SK-N-SH (cell line): ENCODE measurements at regions not wholly inside any gene's neighbourhood (a gene's known extent, or its start where the extent isn't known, plus 50 kb on each side); places are given as distances from the start of the nearest gene placed in this dataset.
A peak's percentile ranks its signal among the peaks of the same experiment; 100 is the strongest.

Experiments used
- CTCF ChIA-PET: fragments of 300-600, 350-600 bp; formaldehyde crosslinking; extraction: SDS; loops from one replicate; lab custom pipeline; 2021; lab: Yijun Ruan, JAX
- POLR2A ChIA-PET: fragments of 350-600 bp; sonication (Branson Sonifier 250); formaldehyde crosslinking; extraction: SDS; loops from one replicate; lab custom pipeline; 2020; ENCODE audit warnings: antibody characterized with exemption, inconsistent platforms; lab: Yijun Ruan, JAX
- DNase-seq: peaks from one replicate; pipeline ENCODE4 v3.0.0; 2012
- H2AFZ ChIP-seq: fragments of 200-600 bp; sonication (generic); 2 replicates; pipeline ENCODE4 v1.8.1; 2016; ENCODE audit warnings: antibody characterized with exemption, mild to moderate bottlenecking, low read depth
- H3F3A ChIP-seq: fragments of 200-600 bp; sonication (generic); replicated peaks from 2 replicates; pipeline ENCODE3; 2016; ENCODE audit warnings: antibody characterized with exemption, mild to moderate bottlenecking; ENCODE audit not compliant: insufficient read depth
- H3K27ac ChIP-seq, 2 experiments: fragments of 200-500 bp in 1 of 2; fragments of 200-600 bp in 1 of 2; sonication (Bioruptor generic) in 1 of 2; sonication (generic), shearing (Covaris generic) in 1 of 2; 2 replicates each; pipeline versions ENCODE4 v1.5.1 to v1.6.1; 2014 to 2016; ENCODE audit warnings: low read depth in 2 of 2, inconsistent platforms in 1 of 2, low read length in 1 of 2, mild to moderate bottlenecking in 1 of 2, mixed read lengths in 1 of 2
- H3K27me3 ChIP-seq: fragments of 200-600 bp; sonication (generic), shearing (Covaris generic); 2 replicates; pipeline ENCODE4 v1.6.1; 2016; ENCODE audit warnings: mixed run types; ENCODE audit not compliant: insufficient read depth
- H3K36me3 ChIP-seq, 2 experiments: fragments of 200-500 bp in 1 of 2; fragments of 200-600 bp in 1 of 2; sonication (Bioruptor generic) in 1 of 2; sonication (generic) in 1 of 2; replicated peaks in 1 of 2; 2 replicates each; pipeline versions ENCODE3 to v1.5.1; 2014 to 2016; ENCODE audit warnings: low read length in 1 of 2, mild to moderate bottlenecking in 1 of 2; ENCODE audit not compliant: insufficient read depth in 2 of 2, control insufficient read depth in 1 of 2
- H3K4me1 ChIP-seq, 2 experiments: fragments of 200-500 bp in 1 of 2; fragments of 200-600 bp in 1 of 2; sonication (Bioruptor generic) in 1 of 2; sonication (generic), shearing (Covaris generic) in 1 of 2; 2 replicates each; pipeline versions ENCODE4 v1.5.1 to v1.6.1; 2014 to 2016; ENCODE audit warnings: low read depth in 1 of 2, low read length in 1 of 2, mixed run types in 1 of 2; ENCODE audit not compliant: insufficient read depth in 2 of 2, control insufficient read depth in 1 of 2
- H3K4me2 ChIP-seq: fragments of 200-600 bp; sonication (generic), shearing (Covaris generic); 2 replicates; pipeline ENCODE4 v1.6.1; 2017; ENCODE audit warnings: mixed run types
- H3K4me3 ChIP-seq, 2 experiments: fragments of 200-500 bp in 1 of 2; fragments of 200-600 bp in 1 of 2; sonication (Bioruptor generic) in 1 of 2; sonication (generic), shearing (Covaris generic) in 1 of 2; 2 replicates each; pipeline versions ENCODE4 v1.5.1 to v1.8.1; 2014 to 2016; ENCODE audit warnings: low read depth in 2 of 2, inconsistent platforms in 1 of 2, low read length in 1 of 2, mild to moderate bottlenecking in 1 of 2, mixed read lengths in 1 of 2, moderate library complexity in 1 of 2
- H3K79me2 ChIP-seq: fragments of 200-600 bp; sonication (generic); 2 replicates; pipeline ENCODE4 v1.8.1; 2017; ENCODE audit warnings: mild to moderate bottlenecking; ENCODE audit not compliant: insufficient read depth
- H3K9ac ChIP-seq: fragments of 200-600 bp; sonication (generic); 2 replicates; pipeline ENCODE4 v1.6.1; 2017; ENCODE audit warnings: mixed run types
- H3K9me2 ChIP-seq: fragments of 200-600 bp; sonication (generic); 2 replicates; pipeline ENCODE4 v1.6.1; 2017; ENCODE audit warnings: mixed run types
- H3K9me3 ChIP-seq: fragments of 200-600 bp; sonication (generic); 2 replicates; pipeline ENCODE4 v1.6.1; 2017; ENCODE audit warnings: mixed run types, mild to moderate bottlenecking, moderate library complexity
- H4K20me1 ChIP-seq: fragments of 200-600 bp; sonication (generic); 2 replicates; pipeline ENCODE4 v1.6.1; 2017; ENCODE audit warnings: mild to moderate bottlenecking, mixed run types; ENCODE audit not compliant: insufficient read depth
- EP300 ChIP-seq, 2 experiments: IDR thresholded peaks; 2 replicates each; pipeline versions ENCODE4 v1.4.0 to v1.6.1; 2012; ENCODE audit warnings: borderline replicate concordance in 1 of 2, low read depth in 1 of 2, low read length in 1 of 2
- EZH2phosphoT487 ChIP-seq: fragments of 200-600 bp; sonication (generic); IDR thresholded peaks from 2 replicates; pipeline ENCODE4 v1.6.1; 2017; ENCODE audit warnings: low read depth, mixed run types, mild to moderate bottlenecking, antibody characterized with exemption, moderate library complexity, borderline replicate concordance
- FOXJ3 ChIP-seq: sonication (generic); formaldehyde crosslinking; IDR thresholded peaks from 2 replicates; pipeline ENCODE4 v1.5.1; 2020; ENCODE audit warnings: mild to moderate bottlenecking, missing genetic modification reagents
- GABPA ChIP-seq: IDR thresholded peaks from 2 replicates; pipeline ENCODE4 v1.4.0; 2012; ENCODE audit warnings: low read depth, mild to moderate bottlenecking
- NRF1 ChIP-seq: IDR thresholded peaks from 2 replicates; pipeline ENCODE4 v1.6.1; 2012; ENCODE audit warnings: low read depth, mild to moderate bottlenecking, low read length
- RXRA ChIP-seq: IDR thresholded peaks from 2 replicates; pipeline ENCODE4 v1.4.0; 2012; ENCODE audit warnings: low read depth, mild to moderate bottlenecking, borderline replicate concordance
- TAF1 ChIP-seq: IDR thresholded peaks from 2 replicates; pipeline ENCODE4 v1.6.1; 2012; ENCODE audit warnings: low read depth, mild to moderate bottlenecking, low read length, moderate library complexity, borderline replicate concordance
- TCF12 ChIP-seq: IDR thresholded peaks from 2 replicates; pipeline ENCODE4 v1.4.0; 2012
- YY1 ChIP-seq: IDR thresholded peaks from 2 replicates; pipeline ENCODE4 v1.4.0; 2012; ENCODE audit warnings: low read depth, mild to moderate bottlenecking
- WGBS: methylation state at CpG from one replicate; pipeline ENCODE4 v1.1.6; 2017; ENCODE audit warnings: low lambda C conversion rate; 5-methylcytosine and 5-hydroxymethylcytosine counted together
- small RNA-seq, 7 experiments: library from RNA; depleted of rRNA; stranded (forward); fragments of <200 nt; gene quantifications; one replicate each; pipeline ENCODE3, GENCODE V24; 2012
- TF ChIP-seq, protein P1 (sequence below): IDR thresholded peaks from 2 replicates; pipeline ENCODE4 v1.4.0; 2012; ENCODE audit warnings: low read depth, borderline replicate concordance

DNA sequence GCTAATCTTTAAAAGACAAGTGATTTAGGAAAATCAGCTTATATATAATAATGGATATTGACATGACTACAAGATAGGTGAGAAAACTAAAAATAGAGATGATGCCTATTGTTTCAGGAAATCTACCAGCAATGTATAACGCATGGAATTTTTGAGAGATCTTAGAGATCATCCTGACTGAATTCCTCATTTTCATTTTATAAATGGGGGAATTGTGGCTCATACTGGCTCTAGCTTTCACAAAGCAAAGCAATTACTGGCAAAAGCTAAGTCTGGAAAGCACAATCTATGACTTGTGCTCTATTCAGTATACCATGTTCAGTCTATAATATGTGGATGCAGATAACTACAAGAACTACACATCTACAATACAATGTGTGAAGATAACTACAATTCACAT is 51.9 kb upstream of the FANCL start (continued):
- TF ChIP-seq, protein P1, sequence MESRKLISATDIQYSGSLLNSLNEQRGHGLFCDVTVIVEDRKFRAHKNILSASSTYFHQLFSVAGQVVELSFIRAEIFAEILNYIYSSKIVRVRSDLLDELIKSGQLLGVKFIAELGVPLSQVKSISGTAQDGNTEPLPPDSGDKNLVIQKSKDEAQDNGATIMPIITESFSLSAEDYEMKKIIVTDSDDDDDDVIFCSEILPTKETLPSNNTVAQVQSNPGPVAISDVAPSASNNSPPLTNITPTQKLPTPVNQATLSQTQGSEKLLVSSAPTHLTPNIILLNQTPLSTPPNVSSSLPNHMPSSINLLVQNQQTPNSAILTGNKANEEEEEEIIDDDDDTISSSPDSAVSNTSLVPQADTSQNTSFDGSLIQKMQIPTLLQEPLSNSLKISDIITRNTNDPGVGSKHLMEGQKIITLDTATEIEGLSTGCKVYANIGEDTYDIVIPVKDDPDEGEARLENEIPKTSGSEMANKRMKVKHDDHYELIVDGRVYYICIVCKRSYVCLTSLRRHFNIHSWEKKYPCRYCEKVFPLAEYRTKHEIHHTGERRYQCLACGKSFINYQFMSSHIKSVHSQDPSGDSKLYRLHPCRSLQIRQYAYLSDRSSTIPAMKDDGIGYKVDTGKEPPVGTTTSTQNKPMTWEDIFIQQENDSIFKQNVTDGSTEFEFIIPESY: no peak
- TF ChIP-seq RXRA: no peak
- TF ChIP-seq EZH2phosphoT487: no peak
- TF ChIP-seq NRF1: no peak
- TF ChIP-seq GABPA: no peak
- no peak for TF ChIP-seq FOXJ3
- TF ChIP-seq TCF12: no peak
- TF ChIP-seq YY1: no peak

DNA sequence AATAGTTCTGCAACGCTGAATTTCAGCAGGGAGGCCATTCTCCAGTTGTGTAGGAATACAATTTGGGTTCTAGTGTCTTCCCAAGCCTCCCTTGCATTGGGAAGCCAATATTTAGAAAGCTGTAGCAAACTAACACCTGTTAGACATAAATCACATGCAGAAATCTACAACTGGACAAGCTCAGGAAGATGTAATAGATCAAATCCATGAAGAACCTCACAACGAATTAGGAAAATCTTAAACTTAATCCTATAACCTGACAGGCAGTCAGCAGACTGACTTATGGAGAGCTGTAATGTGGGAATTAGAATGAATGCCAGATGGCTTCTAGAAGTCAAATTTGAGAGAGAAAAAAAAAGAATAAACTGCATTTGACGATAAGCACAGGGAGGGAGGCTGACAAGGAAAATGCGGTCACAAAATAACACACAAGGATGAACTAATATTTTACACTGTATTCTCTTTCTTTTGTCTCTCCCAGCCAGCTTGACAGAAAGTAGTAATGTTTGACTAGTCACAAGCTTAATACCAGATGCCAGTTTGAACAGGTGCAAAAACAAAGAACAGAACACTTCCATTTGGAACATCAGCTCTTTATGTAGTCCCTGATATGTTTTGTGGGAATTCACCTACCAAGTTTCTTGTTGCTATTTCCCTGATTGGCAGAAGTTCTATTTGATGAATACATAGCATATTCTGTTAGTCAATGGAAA is 50.8 kb upstream of the FANCL start:
- no peaks in the 10 kb centered on the region for H3K36me3 ChIP-seq
- H3K4me2 ChIP-seq: no peak overlapping the region
- H3K4me3 ChIP-seq: no peak overlapping the region
- WGBS: 21% methylated on average over 4 of the region's 4 CpGs
- CTCF ChIA-PET: no interaction called here
- no peaks in the 10 kb centered on the region for H3K27me3 ChIP-seq
- H3K79me2 ChIP-seq: no peaks in the 10 kb centered on the region
- H4K20me1 ChIP-seq: no peaks in the 10 kb centered on the region
- H3K27ac ChIP-seq: no peak overlapping the region
- no peaks in the 10 kb centered on the region; a peak in 1 of 4 replicates for H3K4me1 ChIP-seq
- TF ChIP-seq TAF1 (no peak), EP300 (IDR thresholded peaks at IDR 0.05; ENCODE audit: borderline replicate concordance in 1 of 2, low read depth in 1 of 2, low read length in 1 of 2) (peak in 1 of 2 experiments; percentile 18; a peak in 1 of 4 replicates)
- no peak for DNase-seq
- no peak overlapping the region for H2AFZ ChIP-seq
- H3K9me3 ChIP-seq: no peaks in the 10 kb centered on the region
- no peak overlapping the region for H3K9ac ChIP-seq
- H3K9me2 ChIP-seq: no peaks in the 10 kb centered on the region
- POLR2A ChIA-PET: no interaction called here
- H3F3A ChIP-seq: no peaks in the 10 kb centered on the region

Small RNA genes in the stretch of these regions (small RNA-seq; reads per million reads assigned to genes)
- 0 reads per million in 7 experiments for gene AC007179.3
- 0 reads per million in 7 experiments for gene MIR4432
- 0 reads per million in 7 experiments for gene RNA5SP94
- gene RNU1-32P: 0 to 17.0 (median 1.1) reads per million in 7 experiments
- gene RNU6-508P: 0 reads per million in 7 experiments
